C1 segment of cervical spinal cord (tissue), 14 donors: ENCODE measurements at regions not wholly inside any gene's neighbourhood (a gene's known extent, or its start where the extent isn't known, plus 50 kb on each side); places are given as distances from the start of the nearest gene placed in this dataset.

Experiments used
- DNase-seq, 14 donors: peaks; one replicate each; lab custom pipeline; 2025; lab: John Stamatoyannopoulos, UW

DNA sequence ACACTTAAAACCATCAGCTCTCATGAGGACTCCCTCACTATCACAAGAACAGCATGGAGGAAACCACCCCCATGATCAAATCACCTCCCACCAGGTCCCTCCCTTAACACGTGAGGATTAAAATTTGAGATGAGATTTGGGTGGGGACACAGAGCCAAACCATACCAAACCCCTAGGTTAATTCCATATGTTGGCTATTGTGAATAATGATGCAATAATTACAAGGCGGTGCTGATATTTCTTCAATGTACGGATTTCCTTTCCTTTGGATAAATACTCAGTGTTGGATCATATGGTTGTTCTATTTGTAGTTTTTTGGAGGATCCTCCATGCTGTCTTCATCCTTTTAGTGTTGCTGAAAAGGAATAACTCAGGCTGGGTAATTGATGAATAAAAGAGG, 652.1 kb upstream of the PKDCC start:
- no peak for DNase-seq

DNA sequence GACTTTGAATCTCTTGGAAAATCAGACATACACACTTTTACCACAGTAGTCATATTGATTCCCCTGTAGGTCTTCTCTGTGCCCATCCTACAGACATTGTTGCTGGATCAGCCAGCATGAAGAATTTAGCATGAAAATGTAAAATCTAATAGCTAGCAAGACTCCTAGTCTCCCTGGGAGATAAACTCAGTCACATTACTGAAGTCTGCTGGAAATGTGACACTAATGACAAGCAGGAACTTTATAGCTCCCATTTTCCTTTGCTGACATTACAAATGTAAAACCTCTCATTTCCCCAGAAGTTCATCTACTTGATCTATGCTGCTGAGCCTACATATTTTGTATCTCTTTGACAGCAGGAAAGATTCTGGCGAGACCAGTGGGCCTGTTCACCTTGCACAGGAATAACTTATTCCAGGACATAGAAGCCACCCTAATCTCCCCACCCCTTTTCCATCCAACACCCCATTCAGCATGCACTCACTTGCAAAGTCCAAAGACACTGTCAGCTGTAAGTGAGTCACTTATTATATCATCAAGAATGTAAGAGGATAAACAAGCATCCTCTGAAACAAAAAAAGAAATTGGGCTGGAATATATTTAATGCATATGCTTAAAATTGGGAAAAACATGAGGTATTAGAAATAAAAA, 648.3 kb upstream of the PKDCC start:
- no peak for DNase-seq

DNA sequence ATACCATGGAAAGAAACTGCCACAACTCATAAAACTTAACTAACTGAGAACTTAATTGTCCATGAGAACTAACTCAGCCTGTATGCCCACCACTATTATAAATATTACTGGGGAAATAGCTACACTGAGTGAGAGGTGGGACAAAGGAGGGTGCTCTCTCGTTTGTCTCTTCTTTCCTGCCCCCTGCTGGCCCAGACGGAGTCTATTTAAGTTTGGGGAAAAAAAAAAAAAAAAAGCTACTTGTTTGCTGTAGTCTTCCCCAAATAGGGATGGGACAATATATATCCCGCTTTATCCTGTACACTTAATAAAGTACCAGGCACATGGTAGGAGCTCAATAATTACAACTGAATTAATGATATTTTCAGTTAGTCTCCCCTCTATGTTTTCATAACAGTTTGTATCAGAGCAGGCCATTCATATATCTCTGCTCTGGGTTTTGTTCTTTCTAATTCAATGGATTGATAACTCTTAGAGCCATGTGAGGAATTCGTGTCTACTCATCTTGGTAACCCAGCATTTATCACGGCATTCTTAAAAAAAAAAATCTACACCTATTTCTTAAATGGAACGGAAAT, 647.6 kb upstream of the PKDCC start:
- no peak for DNase-seq

DNA sequence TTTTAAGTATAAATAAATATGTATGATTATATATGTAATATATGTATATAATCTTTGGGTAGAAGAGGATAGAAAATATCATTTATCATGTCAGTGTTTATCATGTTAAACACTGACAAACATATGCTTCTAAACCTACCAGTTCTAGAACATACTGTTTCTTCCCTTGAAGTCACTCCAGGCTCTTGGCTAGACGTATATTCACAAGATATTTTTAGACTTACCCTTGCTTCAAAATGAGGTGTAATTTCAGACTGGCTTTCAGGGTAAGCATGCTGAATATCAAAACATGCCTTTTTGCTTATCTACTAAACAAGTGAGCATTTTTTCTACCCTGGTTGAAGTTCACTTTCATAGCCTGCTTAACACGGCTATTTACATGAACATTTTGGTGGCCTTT, 642.4 kb upstream of the PKDCC start:
- DNase-seq = no peak

DNA sequence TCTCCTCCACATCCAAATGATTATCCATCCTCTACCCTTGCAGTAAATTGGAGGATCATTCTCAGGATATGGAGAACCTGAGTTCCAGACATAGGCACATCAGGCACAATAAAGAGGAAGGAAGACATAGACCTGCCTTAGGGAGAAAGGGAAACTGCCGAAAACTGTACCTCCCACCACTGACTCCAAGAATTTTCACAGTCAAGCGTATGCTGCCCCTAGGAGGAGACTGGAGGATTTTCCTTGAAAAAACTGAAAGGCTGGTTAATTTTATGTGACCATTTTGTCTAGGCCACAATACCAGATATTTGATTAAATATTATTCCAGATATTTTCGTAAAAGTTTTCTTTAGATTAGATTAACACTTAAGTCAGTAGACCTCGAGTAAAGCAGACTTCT, 638.5 kb upstream of the PKDCC start:
- DNase-seq = no peak

DNA sequence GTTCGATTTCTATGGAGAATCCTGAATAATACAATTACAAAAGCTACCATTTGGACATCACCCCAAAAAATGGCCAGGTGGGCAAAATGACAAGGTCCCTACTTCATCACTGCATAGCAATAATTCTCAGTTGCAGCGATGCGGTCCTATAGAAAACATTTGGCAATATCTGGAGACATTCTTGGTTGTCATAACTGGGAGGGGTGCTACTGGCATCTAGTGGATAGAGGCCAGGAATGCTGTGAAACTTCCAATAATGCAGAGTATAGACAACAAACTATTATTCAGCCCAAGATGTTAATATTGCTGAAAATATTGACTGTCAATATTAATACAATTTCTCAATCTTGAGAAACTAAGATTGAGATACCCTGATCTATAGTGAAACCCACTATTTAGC, 637.8 kb upstream of the PKDCC start:
- DNase-seq = no peak

DNA sequence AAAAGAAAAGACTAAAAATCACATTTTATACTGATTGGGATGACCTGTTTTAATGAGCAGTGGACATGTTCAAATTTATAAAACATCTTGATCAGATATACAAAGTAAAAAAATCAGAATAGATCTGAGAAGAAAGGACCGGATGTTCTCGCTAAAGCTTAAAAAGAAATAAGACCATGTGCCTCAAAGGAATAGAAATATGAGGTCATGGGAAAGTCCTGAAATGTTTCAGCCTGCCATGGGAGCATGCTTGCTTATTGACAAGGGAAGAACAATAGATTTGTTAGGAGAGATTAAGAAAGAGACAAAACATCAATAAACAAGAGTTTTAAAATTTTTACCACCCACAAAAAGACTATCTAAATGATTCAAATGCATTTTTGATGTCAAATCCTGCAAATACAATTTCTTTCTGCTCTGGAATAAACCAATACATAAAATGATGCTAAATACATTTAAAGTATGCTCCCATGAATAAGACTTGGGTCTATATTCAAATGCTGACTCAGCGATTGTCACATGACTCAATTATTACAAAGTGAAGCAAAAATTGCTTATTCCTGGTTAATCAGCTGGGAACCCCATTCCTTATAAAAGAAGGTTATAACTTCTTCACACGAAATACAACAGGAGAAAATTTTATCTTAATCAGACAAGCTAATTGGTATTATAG, 633.9 kb upstream of the PKDCC start:
- no peak for DNase-seq

DNA sequence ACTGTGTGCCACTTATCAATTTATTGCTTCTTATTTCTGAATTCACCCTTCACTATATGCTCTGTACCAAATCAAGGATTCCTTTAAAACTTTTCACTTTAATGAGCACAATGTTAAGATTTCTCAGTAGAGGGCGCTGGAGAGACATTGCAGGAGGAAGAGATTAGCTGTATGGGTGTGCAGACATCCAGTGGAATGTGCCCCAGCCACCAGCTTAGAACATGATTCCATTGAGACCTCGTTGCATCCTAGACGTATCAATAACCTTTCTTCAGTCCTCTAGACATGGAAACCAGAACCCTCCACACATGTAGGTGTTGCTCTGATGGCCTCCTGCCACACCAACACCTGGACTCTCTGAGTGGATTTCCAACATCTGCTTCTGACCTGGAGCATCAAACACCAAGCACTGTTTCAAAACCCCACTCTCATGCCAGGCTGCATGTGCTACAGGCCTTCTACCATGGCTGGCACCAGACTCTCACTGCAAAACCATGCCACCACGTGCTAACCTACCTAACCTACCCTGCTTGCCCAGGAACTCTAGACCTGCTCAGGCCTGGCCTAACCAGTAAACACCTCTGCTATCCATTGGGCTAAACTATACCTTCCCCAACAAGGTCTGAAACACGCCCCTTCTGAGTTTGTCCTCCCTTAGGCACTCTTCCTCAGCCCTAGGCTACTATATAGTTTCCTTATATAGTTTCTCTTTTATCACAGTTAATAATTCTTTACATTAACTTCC, 633.2 kb upstream of the PKDCC start:
- DNase-seq = no peak

DNA sequence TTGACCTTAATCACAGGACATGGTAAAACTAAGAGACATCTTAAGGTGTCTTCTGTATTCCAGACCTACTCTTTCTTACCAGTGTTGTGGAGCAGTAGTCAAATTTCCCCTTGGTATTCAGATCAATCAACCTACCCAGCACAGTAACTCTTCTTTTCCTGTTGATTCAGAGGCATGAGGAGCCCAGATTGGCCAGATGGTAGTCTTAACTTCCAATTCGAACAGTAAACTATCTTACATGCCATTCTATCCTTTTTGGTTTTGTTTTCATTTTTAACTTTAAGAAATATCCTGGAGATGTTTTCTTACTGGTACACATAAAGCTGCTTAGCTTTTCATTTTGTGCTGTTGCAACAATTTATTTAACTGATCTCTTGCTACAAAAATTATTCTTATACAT, 630.3 kb upstream of the PKDCC start:
- no peak for DNase-seq

DNA sequence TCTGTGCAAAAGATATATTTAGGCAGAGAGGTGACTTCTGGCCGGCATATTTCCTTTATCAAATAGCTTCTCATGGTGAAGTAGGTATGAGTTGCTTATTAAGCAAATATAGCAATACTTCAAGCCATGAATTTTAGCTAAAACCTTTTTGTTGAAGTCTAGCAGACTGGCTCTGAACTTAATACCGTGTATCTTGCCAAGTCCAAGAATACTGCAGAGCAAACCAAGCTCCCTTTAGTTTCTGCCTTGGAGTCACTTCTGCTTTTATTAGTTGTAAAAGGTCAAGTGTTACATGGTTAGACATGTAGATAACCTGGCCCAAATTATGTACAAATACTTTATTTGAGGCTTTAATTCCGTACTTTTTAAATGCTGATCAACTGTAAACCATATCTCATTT, 627.6 kb upstream of the PKDCC start:
- no peak for DNase-seq

DNA sequence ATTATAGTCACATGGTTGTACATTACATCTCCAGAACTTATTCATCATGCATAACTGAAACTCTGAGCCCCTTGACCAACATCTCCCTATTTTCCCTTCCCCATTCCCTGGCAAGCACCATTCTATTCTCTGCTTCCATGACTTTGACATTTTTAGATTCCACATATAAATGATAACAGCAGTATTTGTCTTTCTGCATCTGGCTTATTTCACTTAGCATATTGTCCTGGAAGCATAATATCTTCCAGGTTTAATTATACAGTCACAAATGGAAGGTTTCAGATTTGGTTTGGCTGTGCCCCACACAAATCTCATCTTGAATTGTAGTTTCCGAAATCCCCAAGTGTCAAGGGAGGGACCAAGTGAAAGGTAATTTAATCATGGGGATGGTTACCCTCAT, 626.9 kb upstream of the PKDCC start:
- no peak for DNase-seq

DNA sequence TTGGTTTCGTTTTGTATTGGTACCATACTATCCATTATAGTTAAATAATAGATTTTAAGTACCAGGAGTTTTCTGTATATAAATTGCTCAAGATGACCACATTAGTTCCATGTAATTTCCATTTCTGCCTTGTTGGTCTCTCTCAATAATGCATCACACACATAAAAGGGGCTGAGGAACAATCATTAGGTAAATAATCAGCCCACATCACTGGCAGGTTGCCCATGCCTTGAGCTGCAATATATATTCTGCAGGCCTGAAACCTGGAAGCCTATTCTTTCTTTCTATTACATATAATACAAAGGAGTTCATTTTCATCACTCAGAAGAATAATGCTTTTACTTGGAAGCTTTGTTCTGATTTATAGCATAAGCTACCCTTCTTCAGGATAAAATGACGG, 616.1 kb upstream of the PKDCC start:
- DNase-seq = no peak

DNA sequence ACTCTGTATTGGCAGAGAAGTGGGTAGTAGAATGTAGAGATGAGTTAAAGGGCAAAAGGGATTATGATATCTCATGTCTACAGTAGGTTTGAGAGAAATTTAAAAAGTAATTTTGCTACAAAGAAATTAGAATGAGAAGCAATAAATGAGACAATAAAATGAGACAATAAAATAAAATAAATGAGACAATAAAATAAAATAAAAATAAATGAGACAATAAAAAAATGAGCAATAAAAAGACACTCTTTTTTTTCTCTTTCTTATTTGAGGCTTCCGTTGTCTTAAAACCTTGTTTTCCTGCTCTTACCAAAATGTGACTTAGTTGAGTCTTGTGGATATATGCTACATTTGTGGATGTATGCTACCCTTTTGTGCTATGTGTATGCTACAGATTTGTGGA, 615.4 kb upstream of the PKDCC start:
- no peak for DNase-seq

DNA sequence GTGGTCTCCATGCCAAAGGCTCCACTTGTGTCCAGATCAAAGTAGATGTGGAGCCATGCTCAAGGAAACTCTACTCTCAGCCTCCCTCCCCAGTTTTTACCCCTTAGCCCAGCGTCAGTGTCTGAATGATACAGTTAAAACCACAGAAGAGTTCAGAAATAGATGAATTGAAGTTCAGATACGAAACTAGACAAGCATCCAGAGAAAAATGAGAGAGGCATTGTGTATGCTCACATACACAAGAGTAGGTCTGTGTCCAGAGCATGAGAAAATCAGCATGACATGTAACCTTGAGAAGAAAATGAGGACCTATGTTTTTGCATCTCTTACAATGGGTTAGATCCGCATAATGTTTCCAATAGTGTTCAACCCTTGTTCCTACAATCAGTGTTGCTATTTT, 612.8 kb upstream of the PKDCC start:
- DNase-seq = no peak

DNA sequence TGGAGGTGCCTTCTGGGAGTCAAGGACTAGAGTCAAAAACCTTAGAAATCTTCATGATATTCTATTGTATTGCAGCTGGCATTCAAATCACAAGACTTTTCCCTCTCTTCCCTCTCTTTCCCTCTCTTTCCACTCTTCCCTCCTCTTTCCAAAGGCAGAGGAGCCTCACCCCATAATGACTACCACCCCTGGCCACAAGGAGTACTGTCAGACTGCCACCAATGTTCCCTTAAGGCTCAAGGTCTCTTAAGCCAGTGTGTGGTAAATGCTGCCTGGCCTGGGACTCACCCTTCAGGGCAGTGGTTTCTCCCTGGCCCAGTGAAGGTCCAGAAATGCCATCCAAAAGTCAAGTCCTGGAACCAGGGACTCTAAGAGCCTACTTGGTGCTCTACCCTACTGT, 605.9 kb upstream of the PKDCC start:
- no peak for DNase-seq

DNA sequence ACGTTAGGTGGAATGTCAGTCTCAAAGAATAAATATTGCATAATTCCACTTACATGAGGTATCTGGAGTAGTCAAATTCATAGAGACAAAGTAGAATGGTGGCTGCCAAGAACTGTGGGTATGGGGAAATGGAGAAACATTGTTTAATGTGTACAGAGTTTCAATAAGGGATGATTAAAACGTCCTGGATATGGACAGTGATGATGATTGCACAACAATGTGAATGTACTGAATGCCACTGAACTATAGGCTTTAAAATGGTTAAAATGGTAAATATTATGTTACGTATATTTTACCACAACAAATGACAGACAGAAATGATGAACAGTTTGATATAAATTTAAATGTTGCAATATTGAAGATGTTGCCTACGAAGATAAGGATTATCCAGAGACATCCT, 602.0 kb upstream of the PKDCC start:
- no peak for DNase-seq

DNA sequence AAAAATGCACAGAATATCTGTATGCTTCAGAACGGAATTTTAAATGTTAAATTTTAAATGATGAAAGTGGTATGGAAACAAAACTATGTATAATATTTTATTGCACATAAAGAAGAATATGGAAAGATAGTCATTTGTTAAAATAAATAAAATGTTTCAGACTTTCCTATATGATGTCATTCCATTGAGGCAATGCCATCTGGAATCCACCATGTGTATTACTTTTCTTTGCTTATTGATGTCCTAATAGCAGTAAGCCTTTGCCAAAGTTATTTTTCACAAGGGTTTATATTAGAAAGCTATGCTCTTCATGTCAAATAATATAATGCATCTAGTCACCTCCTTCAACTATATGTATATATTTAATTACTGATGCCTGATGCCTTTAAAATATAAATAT, 601.6 kb upstream of the PKDCC start:
- DNase-seq = no peak

DNA sequence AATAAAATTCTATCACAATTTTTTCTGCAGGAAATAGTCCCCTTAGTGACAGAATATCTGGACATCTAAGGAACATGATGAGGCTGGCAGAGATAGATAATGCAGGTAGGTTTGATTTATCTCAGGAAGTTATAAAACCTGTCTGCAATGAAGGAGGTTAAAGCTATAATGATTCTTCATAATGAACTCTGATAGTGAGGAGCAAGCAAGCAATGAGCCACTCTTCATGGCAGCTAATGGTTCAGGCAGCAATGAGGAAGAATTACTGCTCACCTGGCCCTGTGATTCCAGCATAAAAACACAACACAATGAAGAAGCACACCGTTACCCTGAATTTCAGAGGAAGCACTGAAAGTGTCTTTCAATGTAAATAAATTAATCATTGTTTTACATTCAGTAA, 599.6 kb upstream of the PKDCC start:
- no peak for DNase-seq

DNA sequence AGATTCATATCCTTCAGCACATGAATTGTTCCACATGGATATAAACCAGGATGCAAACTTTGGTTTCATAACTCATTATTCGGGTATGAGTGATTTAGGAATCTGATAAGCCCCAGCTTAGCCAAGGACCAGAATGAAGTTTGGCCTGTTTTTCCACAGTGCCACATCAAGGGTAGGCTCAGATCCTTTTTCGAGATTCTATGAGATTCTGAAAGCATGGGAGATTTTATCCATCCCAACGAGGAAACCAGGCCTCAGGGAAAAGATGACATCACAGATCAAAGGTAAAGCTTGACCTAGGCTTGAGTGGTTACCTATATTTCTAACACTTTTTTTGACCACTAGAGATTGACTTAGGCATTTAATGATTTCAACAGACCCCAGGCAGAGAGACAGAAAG, 590.8 kb upstream of the PKDCC start:
- no peak for DNase-seq

DNA sequence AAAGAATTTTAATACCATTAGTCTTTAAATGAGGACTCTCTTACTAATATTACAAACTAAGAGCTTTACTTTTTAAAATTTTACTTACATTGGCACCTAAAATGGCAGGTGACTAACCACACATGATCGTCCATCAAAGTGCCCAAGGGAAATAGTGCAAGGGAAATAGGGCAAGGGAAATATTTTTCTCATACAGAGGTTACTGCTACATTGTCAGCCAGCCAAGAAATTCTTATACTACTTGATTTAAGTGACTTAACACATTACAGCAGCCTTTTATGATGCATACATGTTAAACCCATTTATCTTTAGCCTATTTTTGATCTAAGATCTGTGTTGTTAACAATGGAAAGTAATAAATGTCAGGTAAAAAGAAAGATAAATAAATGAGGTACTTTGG, 587.2 kb upstream of the PKDCC start:
- no peak for DNase-seq

DNA sequence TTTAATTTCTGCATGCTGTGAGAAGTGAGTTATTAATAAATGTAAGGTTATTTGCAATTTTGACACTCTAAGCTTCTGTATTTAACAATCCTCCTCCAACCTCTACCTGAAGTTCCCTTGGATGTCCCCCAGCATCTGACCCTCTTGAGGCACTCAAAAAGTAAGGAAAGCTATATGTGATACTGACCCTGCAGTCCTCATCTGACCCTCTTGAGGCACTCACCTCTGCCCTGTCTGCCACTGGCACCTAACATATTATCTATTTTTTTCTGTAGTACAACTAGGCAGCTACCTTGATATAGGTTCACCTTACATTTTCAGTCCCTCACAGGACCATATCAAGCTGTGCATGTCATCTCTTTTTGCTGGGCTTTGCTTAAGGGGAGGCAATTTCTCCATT, 583.4 kb upstream of the PKDCC start:
- DNase-seq = no peak

DNA sequence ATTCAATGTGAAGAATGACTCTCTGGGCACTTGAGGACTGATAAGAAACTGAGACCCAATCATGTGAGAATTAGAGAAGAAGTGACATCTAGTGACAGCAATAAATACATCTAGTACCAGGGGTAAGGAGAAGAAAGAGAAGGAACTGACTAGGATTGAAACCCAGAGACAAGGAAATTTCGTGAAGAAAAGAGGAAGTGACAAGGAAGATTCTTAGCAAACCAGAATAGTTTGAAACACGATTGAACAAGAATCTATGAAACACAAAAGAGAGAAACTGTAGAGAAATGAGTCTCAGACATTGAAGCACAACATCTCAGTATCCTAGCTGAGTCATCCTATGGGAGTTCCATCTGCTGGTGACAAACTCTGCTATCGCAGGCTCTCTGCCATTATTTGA, 571.9 kb upstream of the PKDCC start:
- no peak for DNase-seq

DNA sequence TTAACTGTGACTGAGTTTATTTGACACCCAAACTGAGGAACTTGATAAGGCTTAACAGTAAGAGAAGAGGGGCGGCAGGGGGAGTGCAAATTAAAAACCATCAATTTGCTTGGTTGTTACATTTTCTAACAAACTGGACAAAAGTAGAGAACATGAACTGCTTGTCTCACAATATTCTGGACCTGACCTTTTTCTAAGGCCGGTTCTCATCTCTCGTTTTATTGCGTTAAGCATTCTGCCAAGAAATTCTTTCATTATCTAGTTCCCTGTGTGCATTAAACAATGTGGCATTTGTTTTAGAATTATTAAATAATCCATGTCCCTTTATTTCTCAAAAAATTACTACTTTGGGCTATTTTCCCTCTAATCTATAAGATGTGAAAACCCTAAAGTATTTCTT, 565.2 kb upstream of the PKDCC start:
- DNase-seq = no peak
